ENCODE measurements at regions not wholly inside any gene's neighbourhood (a gene's known extent, or its start where the extent isn't known, plus 50 kb on each side); places are given as distances from the start of the nearest gene placed in this dataset.

DNA sequence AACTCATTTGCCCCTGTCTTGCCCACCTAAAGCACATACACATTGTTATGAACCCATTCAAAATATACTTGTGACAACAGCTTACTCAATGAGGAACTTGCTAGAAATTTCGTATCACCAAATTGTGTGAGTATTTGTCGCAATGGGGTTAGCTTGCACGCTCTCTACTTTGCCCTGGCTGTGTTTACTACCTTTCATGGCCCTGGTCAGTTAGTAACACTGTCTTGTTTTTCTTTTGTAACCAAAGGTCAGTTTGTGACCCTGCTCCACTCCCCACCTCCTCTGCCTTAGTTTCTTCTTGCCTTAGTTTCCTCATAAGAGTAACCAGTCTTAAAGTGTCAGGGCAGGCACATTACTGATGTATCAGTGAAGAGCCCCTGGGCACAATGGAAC is 205.8 kb upstream of the EEA1 start:
- DNase-seq (ENCODE audit: low spot score in 2 of 2): no peak
- intact Hi-C loops (cut with DNase I): no loop called here
- Histone ChIP-seq H3K4me1 (no peaks in the 10 kb centered on the region), H3K27me3 (no peaks in the 10 kb centered on the region), H3K27ac (no peak overlapping the region), H3K4me3 (no peak overlapping the region), H3K9me3 (no peaks in the 10 kb centered on the region), H3K36me3 (no peaks in the 10 kb centered on the region)
- TF ChIP-seq, protein P1, sequence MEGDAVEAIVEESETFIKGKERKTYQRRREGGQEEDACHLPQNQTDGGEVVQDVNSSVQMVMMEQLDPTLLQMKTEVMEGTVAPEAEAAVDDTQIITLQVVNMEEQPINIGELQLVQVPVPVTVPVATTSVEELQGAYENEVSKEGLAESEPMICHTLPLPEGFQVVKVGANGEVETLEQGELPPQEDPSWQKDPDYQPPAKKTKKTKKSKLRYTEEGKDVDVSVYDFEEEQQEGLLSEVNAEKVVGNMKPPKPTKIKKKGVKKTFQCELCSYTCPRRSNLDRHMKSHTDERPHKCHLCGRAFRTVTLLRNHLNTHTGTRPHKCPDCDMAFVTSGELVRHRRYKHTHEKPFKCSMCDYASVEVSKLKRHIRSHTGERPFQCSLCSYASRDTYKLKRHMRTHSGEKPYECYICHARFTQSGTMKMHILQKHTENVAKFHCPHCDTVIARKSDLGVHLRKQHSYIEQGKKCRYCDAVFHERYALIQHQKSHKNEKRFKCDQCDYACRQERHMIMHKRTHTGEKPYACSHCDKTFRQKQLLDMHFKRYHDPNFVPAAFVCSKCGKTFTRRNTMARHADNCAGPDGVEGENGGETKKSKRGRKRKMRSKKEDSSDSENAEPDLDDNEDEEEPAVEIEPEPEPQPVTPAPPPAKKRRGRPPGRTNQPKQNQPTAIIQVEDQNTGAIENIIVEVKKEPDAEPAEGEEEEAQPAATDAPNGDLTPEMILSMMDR (IDR thresholded peaks at IDR 0.05): no peak

DNA sequence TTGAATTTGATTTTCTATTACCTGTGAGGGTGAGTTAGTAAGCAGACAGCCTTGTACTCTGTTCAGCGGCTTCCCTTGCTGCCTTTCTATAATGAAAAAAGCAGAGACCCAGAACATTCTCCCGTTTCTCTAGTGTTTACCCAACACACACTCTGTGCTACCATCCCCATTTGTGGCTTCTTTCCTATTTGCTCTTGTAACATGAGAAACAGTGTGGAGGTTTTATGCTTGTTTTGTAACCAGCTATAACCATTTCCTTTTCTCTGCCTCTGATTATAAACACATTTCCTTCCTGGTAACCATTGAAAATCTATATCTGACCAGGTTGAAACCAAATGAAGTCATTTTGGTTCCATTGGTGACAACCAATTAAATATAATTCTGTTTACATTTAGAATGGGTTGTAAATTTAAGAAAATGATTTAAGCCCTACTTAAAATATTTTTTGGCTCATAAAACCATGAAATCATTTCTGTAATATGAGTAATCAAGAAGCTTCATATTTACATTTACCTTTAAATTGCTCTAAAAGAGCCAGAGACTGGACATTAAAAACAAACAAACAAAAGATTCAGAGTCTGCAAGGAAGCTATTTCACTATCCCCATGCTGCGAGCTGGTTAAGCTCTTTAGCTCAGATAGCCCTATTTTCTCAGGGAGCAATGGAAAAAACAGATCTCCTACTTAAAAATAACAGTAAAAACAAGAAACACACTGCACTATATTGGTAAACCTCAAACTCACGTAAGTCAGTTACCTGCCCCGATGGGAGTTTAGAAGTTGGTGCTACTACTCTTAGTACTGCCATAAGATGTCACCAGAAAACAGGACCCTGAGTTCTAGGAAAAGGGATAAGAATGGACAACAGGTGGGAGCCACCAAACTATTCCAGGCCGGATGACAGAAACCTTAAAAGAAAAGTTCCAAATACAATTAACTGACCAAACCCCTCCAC is 206.5 kb upstream of the EEA1 start:
- no peaks in the 10 kb centered on the region for H3K27me3 ChIP-seq
- no peaks in the 10 kb centered on the region for H3K9me3 ChIP-seq
- DNase-seq (ENCODE audit: low spot score in 2 of 2): no peak
- no peak overlapping the region for H3K27ac ChIP-seq
- no peak overlapping the region for H3K4me3 ChIP-seq
- intact Hi-C loops (cut with DNase I): no loop called here
- H3K36me3 ChIP-seq: no peaks in the 10 kb centered on the region
- H3K4me1 ChIP-seq: no peaks in the 10 kb centered on the region
- TF ChIP-seq, protein P1 (IDR thresholded peaks at IDR 0.05): no peak

DNA sequence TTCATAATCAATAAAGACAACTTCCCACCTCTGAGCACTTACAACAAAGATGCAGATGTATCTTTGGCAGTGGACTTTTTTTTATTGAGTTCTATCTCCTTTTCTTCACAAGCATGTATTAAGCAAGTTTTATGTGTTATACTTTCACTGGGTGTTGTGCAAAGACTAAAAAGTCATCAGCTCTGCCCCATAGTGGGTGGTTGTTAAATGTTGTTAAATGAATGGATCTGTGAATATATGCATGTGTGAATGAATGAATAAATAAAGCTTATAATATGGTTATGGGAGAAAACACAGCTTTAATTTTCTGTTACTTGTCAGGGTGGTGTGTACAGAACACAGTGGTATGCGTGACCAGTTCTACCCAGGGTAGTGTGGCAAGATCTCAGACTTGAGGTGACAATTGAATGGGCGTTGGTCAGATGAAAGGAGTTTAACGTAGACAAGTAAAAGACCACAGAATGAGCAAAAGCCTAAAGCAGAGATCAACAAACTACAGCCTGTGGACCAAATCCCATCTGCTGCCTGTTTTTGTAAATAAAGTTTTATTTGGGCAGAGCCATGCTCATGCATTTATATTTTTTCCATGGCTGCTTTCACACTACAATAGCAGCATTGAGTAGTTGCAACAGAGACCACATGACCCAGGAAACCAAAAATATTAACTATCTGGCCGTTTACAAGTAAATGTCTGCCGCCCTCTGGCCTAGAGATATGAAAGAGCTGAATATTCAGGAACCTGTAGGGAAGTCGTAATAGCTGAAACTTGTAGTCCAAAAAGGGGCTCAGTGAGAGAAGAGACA is 207.4 kb upstream of the EEA1 start:
- DNase-seq (ENCODE audit: low spot score in 2 of 2): no peak
- Histone ChIP-seq H3K9me3 (no peaks in the 10 kb centered on the region), H3K27me3 (no peaks in the 10 kb centered on the region), H3K4me3 (no peak overlapping the region), H3K27ac (no peak overlapping the region), H3K4me1 (no peaks in the 10 kb centered on the region), H3K36me3 (no peaks in the 10 kb centered on the region)
- TF ChIP-seq, protein P1 (IDR thresholded peaks at IDR 0.05): no peak
- intact Hi-C loops (cut with DNase I): no loop called here

DNA sequence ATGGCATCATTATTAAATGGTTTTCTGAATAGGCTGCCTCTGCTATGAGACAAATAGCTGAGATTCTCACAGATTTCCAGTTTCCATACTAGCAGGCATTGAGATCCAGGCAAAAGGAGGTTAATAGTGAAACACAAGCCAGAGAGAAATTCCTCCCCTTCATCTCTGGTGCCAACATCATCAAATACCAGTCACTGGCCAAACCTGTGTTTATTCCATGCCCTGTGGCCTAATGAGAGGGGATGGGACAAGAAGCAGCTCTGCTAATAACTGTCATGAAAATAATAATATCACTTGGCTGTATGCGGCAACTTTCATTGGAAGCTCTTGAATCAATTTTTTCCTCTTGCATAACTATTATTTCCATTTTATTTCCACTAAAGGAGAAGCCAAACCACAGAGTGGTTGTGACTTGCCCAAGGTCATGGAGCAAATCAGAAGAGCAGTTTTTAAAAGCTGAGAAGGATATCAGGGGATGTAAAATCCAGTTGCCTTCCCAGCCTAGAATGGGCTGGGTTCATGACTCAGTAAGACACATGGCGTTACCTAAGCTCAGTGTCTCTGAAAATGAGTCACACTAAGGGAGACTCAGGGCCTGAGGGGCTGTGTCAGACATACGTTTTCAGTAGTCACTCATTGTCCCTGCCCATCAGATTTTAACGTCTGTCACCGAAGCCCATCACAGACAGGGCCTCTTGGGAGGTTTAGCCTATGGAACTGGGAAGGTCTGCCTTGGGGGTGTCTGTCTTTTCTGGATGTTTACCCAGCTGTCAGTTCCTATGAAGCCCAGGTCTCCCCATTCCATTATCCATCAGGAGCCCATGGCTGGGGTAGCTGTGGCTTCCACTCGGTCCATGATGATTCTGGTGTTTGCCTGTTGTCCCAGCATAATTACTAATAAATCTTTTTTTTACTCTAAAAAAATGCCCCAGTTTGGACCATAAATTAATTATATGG is 208.8 kb upstream of the EEA1 start:
- no peak overlapping the region for H3K4me3 ChIP-seq
- intact Hi-C loops (cut with DNase I): no loop called here
- DNase-seq (ENCODE audit: low spot score in 2 of 2): no peak
- TF ChIP-seq, protein P1 (IDR thresholded peaks at IDR 0.05): no peak
- no peaks in the 10 kb centered on the region for H3K27me3 ChIP-seq
- H3K36me3 ChIP-seq: no peaks in the 10 kb centered on the region
- no peaks in the 10 kb centered on the region for H3K4me1 ChIP-seq
- no peaks in the 10 kb centered on the region for H3K9me3 ChIP-seq
- H3K27ac ChIP-seq: no peak overlapping the region

DNA sequence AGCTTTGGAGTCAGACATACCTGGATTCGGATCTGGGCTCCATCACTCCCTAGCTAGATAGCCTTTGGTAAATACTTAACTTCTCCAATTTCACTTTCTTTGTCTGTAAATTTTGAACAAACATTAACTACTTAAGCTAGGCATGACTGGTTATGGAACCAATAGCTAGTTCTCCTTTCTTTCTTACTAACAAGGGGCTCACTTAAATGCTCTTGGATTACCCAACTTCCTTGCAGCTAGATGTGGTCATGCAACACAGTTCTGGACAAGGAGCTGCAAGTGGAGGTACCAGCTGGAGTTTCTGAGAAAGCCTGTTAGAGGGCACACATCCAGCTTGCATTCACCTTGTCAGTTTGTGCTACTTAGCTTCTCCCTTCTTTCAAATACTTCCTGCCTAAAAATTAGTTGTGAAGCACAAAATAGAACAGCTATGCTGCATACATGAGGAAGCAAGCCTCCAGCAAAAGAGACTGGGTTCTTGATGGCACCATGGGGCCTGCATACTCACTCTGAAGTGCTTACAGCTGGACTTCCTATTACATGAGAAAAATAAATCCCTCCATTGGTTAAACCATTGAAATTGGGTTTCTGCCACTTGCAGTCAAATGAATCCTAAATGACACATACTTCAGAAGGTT is 210.1 kb upstream of the EEA1 start:
- H3K4me1 ChIP-seq: no peaks in the 10 kb centered on the region
- no peaks in the 10 kb centered on the region for H3K36me3 ChIP-seq
- H3K9me3 ChIP-seq: no peaks in the 10 kb centered on the region
- H3K27me3 ChIP-seq: no peaks in the 10 kb centered on the region
- H3K4me3 ChIP-seq: no peak overlapping the region
- TF ChIP-seq, protein P1 (IDR thresholded peaks at IDR 0.05): no peak
- no peak for DNase-seq (ENCODE audit: low spot score in 2 of 2)
- intact Hi-C loops (cut with DNase I): no loop called here
- H3K27ac ChIP-seq: no peak overlapping the region
